HG03457 (cell line): ENCODE measurements at regions not wholly inside any gene's neighbourhood (a gene's known extent, or its start where the extent isn't known, plus 50 kb on each side); places are given as distances from the start of the nearest gene placed in this dataset.
"Not testable (repeated sequence)": the region's sequence is repeated elsewhere in the genome, so short reads cannot be mapped to it uniquely, and the experiment has no call there.

Experiments
- ATAC-seq: cut with Tn5 transposase; IDR thresholded peaks from one replicate; pipeline ENCODE4 v1.9.1; 2021; ENCODE audit warnings: moderate number of reproducible peaks; ENCODE audit not compliant: unreplicated experiment

- ATAC-seq, result no peak
Observed at GRCh38 chr14:105635560-105635959, 109.2 kb downstream of the TMEM121 start.

- ATAC-seq, result not testable (repeated sequence)
Observed at GRCh38 chr14:105636021-105636420, 109.6 kb downstream of the TMEM121 start.

GRCh38 chr14:105636935-105637334 is 110.6 kb downstream of the TMEM121 start:
- no peak for ATAC-seq

DNA sequence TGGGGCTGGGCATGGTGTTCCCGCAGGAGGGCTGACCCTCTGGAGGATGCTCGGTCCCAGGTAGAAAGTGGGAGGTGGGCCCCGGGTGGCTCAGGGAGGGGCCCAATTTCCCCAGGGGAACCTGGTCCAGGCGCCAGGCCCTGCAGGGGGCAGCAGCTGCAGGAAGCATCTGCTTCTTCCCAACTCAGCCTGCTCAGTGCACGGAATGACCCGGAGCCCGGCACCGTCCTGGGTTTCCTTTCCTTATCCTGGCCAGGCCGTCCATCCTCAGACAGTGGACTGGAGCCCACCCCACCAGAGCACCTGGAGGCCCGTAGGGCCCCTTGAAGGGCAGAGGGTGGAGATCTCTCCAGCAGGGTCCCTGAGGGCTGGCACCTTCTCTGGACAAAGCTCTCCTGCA is 111.0 kb downstream of the TMEM121 start:
- ATAC-seq, result not testable (repeated sequence)

DNA sequence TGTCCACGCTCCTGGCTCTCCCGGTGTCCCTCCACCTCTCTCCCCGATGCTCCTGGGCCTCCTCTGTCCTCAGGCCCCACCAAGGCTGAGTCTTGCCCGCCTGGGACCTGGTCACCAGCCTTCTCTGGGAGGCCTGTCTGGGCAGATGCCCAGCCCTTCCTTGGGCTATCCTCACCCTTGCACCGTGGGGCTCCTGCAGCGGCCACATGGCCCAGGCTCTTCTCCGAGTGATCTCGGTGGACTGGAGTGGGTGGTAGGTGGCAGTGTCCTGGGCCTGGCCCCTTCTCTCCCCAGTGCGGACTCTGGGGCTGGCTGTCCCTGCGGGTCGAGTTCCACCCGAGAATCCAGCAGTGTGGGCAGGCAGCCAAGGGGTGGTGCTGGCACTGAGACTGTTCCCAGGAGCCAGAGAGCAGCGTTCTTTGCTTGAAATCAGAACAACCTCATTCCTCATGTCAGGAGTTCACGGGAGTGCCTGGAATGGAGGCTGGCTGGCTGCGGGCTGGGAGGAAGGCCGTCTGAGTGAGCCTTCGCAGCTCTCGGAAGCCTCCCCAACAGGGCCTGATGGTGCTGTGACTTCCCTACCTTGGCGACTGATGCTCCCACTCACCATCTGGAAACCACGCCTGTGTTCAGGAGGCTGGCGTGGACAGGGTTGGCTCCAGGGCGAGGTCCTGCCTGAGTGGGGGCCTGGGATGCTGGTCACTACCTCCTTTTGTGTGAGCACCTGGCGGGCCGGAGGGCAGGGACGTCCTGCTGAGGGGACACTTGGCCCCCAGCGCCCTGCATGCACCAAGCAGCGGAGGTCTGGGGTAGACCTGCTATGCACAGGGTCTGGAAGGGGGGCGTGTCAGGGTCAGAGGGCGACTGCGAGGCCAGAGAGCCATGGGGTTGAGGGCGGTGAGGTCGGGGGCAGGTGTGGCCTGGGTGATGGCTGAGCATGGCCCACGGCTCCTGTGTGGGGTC is 113.9 kb downstream of the TMEM121 start:
- ATAC-seq, result not testable (repeated sequence)

- no peak for ATAC-seq
Observed at GRCh38 chr14:105641075-105641937, 114.9 kb downstream of the TMEM121 start.

GRCh38 chr14:105641951-105642350 is 115.6 kb downstream of the TMEM121 start:
- not testable (repeated sequence) for ATAC-seq

DNA sequence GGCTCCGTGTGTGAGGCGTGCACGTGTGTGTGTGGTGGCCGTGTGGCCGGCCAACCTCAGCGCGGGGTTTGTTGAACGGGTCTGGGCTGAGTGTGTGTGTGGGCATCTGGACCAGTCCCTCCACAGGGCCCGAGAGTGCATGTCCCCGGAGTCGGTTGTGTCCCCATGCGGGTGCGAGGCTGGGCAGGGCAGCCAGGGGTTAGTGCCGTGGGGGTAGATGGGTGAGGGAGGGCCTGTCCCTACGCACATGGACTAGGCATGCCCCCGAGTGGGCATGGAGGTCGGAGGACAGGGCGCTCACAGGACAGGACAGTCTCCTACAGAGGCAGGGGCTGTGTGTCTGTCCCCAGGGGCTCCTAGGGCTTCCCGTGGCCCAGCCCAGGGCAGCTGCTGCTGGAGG is 116.1 kb downstream of the TMEM121 start:
- ATAC-seq, result not testable (repeated sequence)

- not testable (repeated sequence) for ATAC-seq
Observed at GRCh38 chr14:105643406-105644052, 117.1 kb downstream of the TMEM121 start.

DNA sequence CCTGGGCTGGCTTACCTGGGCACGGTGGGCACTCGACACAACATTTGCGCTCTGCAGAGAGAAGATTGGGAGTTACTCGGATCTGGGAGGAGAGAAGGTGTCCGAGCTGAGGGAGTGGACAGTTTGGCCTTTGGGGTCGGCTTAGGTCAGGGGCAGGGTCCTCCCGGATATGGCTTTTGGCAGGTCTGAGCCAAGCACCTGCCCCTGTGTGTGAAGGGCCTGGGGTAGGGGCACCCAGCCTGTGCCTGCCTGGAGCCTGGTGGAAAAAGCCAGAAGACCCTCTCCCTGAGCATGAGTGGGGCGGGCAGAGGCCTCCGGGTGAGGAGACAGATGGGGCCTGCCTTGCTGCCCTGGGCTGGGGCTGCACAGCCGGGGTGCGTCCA is 117.7 kb downstream of the TMEM121 start:
- not testable (repeated sequence) for ATAC-seq

GRCh38 chr14:105644457-105644856 is 118.1 kb downstream of the TMEM121 start:
- ATAC-seq, result not testable (repeated sequence)

- not testable (repeated sequence) for ATAC-seq
Observed at GRCh38 chr14:105644891-105645290, 118.5 kb downstream of the TMEM121 start.

- not testable (repeated sequence) for ATAC-seq
Observed at GRCh38 chr14:105645389-105645788, 119.0 kb downstream of the TMEM121 start.

GRCh38 chr14:105646175-105646574 is 119.8 kb downstream of the TMEM121 start:
- no peak for ATAC-seq

GRCh38 chr14:105646711-105647281 is 120.4 kb downstream of the TMEM121 start:
- ATAC-seq, result not testable (repeated sequence)

DNA sequence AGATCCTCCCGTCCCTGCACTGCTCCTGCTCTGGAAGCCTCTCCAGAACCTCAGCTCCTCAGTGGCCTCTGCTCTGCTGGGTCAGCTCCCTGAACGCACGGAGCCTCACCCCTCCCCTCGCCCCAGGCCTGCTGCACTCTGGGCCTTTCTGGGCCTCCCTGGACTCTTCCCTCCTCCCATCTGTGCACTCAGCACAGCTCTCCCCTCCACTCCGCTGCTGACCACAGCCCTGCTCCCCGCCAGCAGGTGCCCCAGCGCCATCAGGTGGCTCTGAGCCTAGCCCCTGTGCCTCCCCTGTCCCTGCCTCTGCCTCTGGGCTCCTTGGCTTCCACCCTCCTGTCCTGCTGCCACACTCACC is 121.0 kb downstream of the TMEM121 start:
- not testable (repeated sequence) for ATAC-seq

- no peak for ATAC-seq
Observed at GRCh38 chr14:105647784-105648608, 121.6 kb downstream of the TMEM121 start.

- not testable (repeated sequence) for ATAC-seq
Observed at GRCh38 chr14:105648609-105649535, 122.5 kb downstream of the TMEM121 start.

- not testable (repeated sequence) for ATAC-seq
Observed at GRCh38 chr14:105652317-105652716, 125.9 kb downstream of the TMEM121 start.
